Vagina (tissue), 2 donors: ENCODE measurements at regions not wholly inside any gene's neighbourhood (a gene's known extent, or its start where the extent isn't known, plus 50 kb on each side); places are given as distances from the start of the nearest gene placed in this dataset.

Experiments
- DNase-seq, 2 donors: peaks; one replicate each; pipeline ENCODE4 v3.0.0-alpha.2; 2017; ENCODE audit errors: extremely low spot score in 2 of 2
- H3K27ac ChIP-seq: fragments of 200-600 bp; sonication (generic); one replicate; pipeline ENCODE4 v1.5.1; 2019
- H3K27me3 ChIP-seq: fragments of 200-600 bp; sonication (generic); one replicate; pipeline ENCODE4 v1.5.1; 2019
- H3K36me3 ChIP-seq, 2 donors: fragments of 200-600 bp; sonication (generic); one replicate each; pipeline ENCODE4 v1.5.1; 2017 to 2019
- H3K4me1 ChIP-seq: fragments of 200-600 bp; sonication (generic); one replicate; pipeline ENCODE4 v1.5.1; 2019
- H3K4me3 ChIP-seq, 2 donors: fragments of 200-600 bp; sonication (generic); 1 replicate in 1 of 2; 2 replicates in 1 of 2; pipeline ENCODE4 v1.5.1; 2016 to 2019
- H3K9me3 ChIP-seq: fragments of 200-600 bp; sonication (generic); one replicate; pipeline ENCODE4 v1.5.1; 2019
- POLR2A ChIP-seq, 2 donors: fragments of 450-650 bp; IDR thresholded peaks; one replicate each; pipeline ENCODE4 v1.6.1; 2017; ENCODE audit warnings: antibody characterized with exemption in 2 of 2, mild to moderate bottlenecking in 2 of 2, moderate library complexity in 2 of 2
- POLR2AphosphoS5 ChIP-seq, 2 donors: sonication (generic); formaldehyde crosslinking; IDR thresholded peaks; one replicate each; pipeline ENCODE4 v1.9.0; 2017; ENCODE audit warnings: antibody characterized with exemption in 2 of 2, mild to moderate bottlenecking in 2 of 2, low read depth in 1 of 2; ENCODE audit not compliant: insufficient read depth in 1 of 2
- intact Hi-C: fragments of 100-400 bp; cut with DNase I; formaldehyde crosslinking; loops from one replicate; pipeline ENCODE4 v1.15.1; 2023
- TF ChIP-seq, protein P1 (sequence below), 3 experiments: fragments of 450-650 bp in 2 of 3; fragments of 200-600 bp in 1 of 3; sonication (generic) in 1 of 3; IDR thresholded peaks; one replicate each; pipeline ENCODE4 v1.5.1; 2017 to 2019; ENCODE audit warnings: antibody characterized with exemption in 3 of 3, mild to moderate bottlenecking in 2 of 3, moderate library complexity in 2 of 3

DNA sequence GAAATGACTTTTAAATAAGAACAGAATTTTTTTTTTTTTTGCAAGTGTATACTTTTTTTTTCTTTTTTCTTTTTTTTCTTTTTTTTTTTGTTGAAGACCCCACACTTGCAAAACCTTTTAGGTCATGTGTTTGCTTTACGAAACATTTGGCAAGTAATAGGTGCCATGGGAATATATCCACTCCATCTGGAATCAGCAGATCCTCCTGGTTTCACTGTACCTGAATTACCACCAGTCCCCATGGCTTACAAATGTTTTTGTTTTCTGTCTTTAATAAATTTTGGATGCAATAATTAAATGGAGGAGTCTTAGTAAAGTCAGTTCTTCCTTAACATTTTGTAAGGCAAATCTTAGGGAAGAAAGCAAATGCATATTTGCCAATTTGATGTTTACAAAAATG, 559.7 kb upstream of the ZEB2 start:
- no peak overlapping the region for H3K4me3 ChIP-seq
- no peak overlapping the region for H3K27ac ChIP-seq
- DNase-seq, result no peak
- no peaks in the 10 kb centered on the region for H3K4me1 ChIP-seq
- intact Hi-C loops, result no loop called here
- TF ChIP-seq POLR2A (IDR thresholded peaks at IDR 0.05), result no peak
- TF ChIP-seq, protein P1, sequence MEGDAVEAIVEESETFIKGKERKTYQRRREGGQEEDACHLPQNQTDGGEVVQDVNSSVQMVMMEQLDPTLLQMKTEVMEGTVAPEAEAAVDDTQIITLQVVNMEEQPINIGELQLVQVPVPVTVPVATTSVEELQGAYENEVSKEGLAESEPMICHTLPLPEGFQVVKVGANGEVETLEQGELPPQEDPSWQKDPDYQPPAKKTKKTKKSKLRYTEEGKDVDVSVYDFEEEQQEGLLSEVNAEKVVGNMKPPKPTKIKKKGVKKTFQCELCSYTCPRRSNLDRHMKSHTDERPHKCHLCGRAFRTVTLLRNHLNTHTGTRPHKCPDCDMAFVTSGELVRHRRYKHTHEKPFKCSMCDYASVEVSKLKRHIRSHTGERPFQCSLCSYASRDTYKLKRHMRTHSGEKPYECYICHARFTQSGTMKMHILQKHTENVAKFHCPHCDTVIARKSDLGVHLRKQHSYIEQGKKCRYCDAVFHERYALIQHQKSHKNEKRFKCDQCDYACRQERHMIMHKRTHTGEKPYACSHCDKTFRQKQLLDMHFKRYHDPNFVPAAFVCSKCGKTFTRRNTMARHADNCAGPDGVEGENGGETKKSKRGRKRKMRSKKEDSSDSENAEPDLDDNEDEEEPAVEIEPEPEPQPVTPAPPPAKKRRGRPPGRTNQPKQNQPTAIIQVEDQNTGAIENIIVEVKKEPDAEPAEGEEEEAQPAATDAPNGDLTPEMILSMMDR (IDR thresholded peaks at IDR 0.05), result no peak
- no peak for TF ChIP-seq POLR2AphosphoS5 (IDR thresholded peaks at IDR 0.05; ENCODE audit: insufficient read depth in 1 of 2, low read depth in 1 of 2)
- H3K9me3 ChIP-seq, result no peaks in the 10 kb centered on the region
- no peaks in the 10 kb centered on the region for H3K36me3 ChIP-seq
- H3K27me3 ChIP-seq, result no peaks in the 10 kb centered on the region

DNA sequence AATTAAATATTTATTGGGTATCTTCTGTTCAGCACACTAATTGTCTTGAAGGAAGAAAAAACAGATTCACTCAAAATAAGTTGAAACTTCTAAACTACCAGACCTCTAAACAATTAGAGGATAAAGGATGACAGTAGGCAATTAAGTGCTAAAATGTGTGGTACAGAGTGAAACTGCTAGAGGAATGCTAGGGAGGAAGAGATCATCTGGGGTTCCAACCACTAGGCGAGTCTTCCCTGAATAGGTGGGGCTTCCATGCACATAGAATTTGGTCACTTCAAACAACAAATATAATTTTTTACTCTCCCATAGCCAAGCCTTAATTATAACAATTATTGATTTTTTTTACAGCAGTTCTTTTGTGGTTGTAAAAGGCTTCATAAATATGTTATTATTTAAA, 559.0 kb upstream of the ZEB2 start:
- Histone ChIP-seq H3K4me1 (no peaks in the 10 kb centered on the region), H3K4me3 (no peak overlapping the region), H3K27ac (no peak overlapping the region), H3K36me3 (no peaks in the 10 kb centered on the region), H3K9me3 (no peaks in the 10 kb centered on the region), H3K27me3 (no peaks in the 10 kb centered on the region)
- DNase-seq, result no peak
- intact Hi-C loops, result no loop called here
- TF ChIP-seq POLR2A (IDR thresholded peaks at IDR 0.05) (no peak), POLR2AphosphoS5 (IDR thresholded peaks at IDR 0.05; ENCODE audit: insufficient read depth in 1 of 2, low read depth in 1 of 2) (no peak)
- TF ChIP-seq, protein P1 (IDR thresholded peaks at IDR 0.05), result no peak

DNA sequence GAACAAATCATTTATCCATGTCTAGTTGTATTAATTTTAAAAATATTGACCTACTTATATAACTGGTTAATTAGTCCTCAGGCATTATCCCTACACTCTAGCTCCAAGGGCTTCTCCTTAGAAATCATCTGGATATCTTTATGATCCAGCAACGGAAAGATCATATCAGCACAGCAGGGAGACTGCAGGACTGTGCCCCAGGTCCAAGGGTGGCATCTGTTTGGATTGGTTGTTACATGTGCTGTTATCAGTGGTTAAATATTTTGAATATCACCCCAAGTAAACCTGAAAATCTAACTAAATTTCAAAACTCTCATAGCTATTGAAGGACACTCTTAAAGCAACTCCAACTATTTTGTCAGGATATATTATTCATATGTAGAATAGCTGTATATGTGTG, 556.2 kb upstream of the ZEB2 start:
- no peak overlapping the region for H3K4me3 ChIP-seq

DNA sequence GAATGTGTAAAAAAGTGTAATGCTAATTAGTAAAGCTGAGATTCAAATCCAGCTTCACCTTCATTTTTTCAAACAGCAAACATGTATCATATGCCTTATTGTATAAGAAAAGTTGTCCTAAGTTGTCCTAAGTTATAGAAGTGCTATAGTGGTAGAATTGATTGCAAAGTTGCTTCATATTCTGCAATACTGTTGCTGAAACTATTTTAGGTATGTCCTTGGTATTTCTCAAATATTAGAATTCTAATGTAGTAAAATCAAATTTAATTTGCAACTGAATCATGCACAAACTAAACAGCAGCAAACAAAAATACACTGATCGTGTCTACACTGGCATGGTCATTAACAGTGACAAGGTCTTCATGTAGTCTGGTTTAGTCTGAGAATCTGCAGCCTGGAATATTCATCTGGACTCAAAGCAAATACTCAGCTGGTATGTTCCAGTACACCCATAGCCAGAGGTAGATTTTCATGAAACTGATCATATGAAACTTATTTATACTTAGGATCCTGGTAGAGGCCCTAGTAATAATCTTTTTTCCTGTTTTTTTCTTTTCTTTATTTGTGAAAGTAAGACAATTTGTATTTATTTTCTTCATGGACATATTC, 555.6 kb upstream of the ZEB2 start:
- intact Hi-C loops, result no loop called here
- Histone ChIP-seq H3K4me3 (no peak overlapping the region), H3K36me3 (no peaks in the 10 kb centered on the region), H3K4me1 (no peaks in the 10 kb centered on the region), H3K27me3 (no peaks in the 10 kb centered on the region), H3K27ac (no peak overlapping the region), H3K9me3 (no peaks in the 10 kb centered on the region)
- TF ChIP-seq, protein P1 (IDR thresholded peaks at IDR 0.05), result no peak
- TF ChIP-seq POLR2AphosphoS5 (IDR thresholded peaks at IDR 0.05; ENCODE audit: insufficient read depth in 1 of 2, low read depth in 1 of 2), result no peak
- DNase-seq, result no peak

More for the DNA sequence above, 556.2 kb upstream of the ZEB2 start:
- Histone ChIP-seq H3K27ac (no peak overlapping the region), H3K27me3 (no peaks in the 10 kb centered on the region), H3K9me3 (no peaks in the 10 kb centered on the region), H3K36me3 (no peaks in the 10 kb centered on the region), H3K4me1 (no peaks in the 10 kb centered on the region)
- DNase-seq, result no peak
- intact Hi-C loops, result no loop called here
- TF ChIP-seq, protein P1 (IDR thresholded peaks at IDR 0.05), result no peak
- no peak for TF ChIP-seq POLR2A (IDR thresholded peaks at IDR 0.05)
- no peak for TF ChIP-seq POLR2AphosphoS5 (IDR thresholded peaks at IDR 0.05; ENCODE audit: insufficient read depth in 1 of 2, low read depth in 1 of 2)

DNA sequence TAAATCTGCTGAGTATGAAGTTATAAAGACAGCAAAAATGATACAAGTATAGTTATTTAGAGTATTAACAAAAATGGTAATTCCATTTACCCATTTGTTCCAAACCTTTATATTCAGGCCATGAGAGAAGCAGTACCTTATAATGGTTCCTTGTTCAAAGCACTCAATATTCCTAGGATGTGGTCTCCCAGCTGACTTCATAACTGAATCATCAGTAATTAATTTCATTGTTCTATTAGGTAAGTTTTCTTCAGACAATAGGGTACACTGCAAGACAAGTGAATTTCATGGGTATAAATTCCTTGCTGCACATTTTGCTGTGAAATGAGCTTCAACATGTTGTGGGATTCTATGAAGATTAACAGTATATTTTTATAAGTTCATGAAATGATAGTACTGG, 550.8 kb upstream of the ZEB2 start:
- no peak overlapping the region for H3K27ac ChIP-seq
- DNase-seq, result no peak
- no peaks in the 10 kb centered on the region for H3K27me3 ChIP-seq
- H3K36me3 ChIP-seq, result no peaks in the 10 kb centered on the region
- no peak overlapping the region for H3K4me3 ChIP-seq
- no peak for TF ChIP-seq POLR2AphosphoS5 (IDR thresholded peaks at IDR 0.05; ENCODE audit: insufficient read depth in 1 of 2, low read depth in 1 of 2)
- intact Hi-C loops, result no loop called here
- no peaks in the 10 kb centered on the region for H3K9me3 ChIP-seq
- peaks cover 16% of the 10 kb centered on the region for H3K4me1 ChIP-seq
